Esophagus muscularis mucosa (tissue), 4 donors: ENCODE measurements at regions not wholly inside any gene's neighbourhood (a gene's known extent, or its start where the extent isn't known, plus 50 kb on each side); places are given as distances from the start of the nearest gene placed in this dataset.

ENCODE experiments used
- DNase-seq: peaks from one replicate; pipeline ENCODE4 v3.0.0-alpha.2; 2017; ENCODE audit errors: extremely low spot score
- H3K27ac ChIP-seq, 4 donors: fragments of 200-600 bp; sonication (generic); replicated peaks in 1 of 4; 1 replicate in 3 of 4; 2 replicates in 1 of 4; pipeline ENCODE4 v1.5.1; 2016 to 2019; ENCODE audit warnings: mild to moderate bottlenecking in 1 of 4
- H3K27me3 ChIP-seq, 4 donors: fragments of 200-600 bp; sonication (generic); one replicate each; pipeline versions ENCODE4 v1.5.1 to v1.6.0; 2016 to 2019
- H3K36me3 ChIP-seq, 4 donors: fragments of 200-600 bp; sonication (generic); one replicate each; pipeline ENCODE4 v1.5.1; 2016 to 2019
- H3K4me1 ChIP-seq, 4 donors: fragments of 200-600 bp; sonication (generic); one replicate each; pipeline ENCODE4 v1.5.1; 2016 to 2019
- H3K4me3 ChIP-seq, 4 donors: fragments of 200-600 bp; sonication (generic); 1 replicate in 2 of 4; 2 replicates in 2 of 4; pipeline ENCODE4 v1.5.1; 2016 to 2019; ENCODE audit warnings: mild to moderate bottlenecking in 4 of 4, moderate library complexity in 1 of 4
- H3K9me3 ChIP-seq, 4 donors: fragments of 200-600 bp; sonication (generic); 1 replicate in 3 of 4; 2 replicates in 1 of 4; pipeline ENCODE4 v1.5.1; 2016 to 2019
- CTCF ChIP-seq, 3 experiments: fragments of 200-600 bp in 2 of 3; fragments of 450-650 bp in 1 of 3; sonication (generic) in 2 of 3; IDR thresholded peaks; one replicate each; pipeline ENCODE4 v1.5.1; 2017 to 2019; ENCODE audit warnings: antibody characterized with exemption in 3 of 3, mild to moderate bottlenecking in 2 of 3, moderate library complexity in 1 of 3
- EP300 ChIP-seq: sonication (generic); formaldehyde crosslinking; IDR thresholded peaks from one replicate; pipeline ENCODE4 v1.6.1; 2017; ENCODE audit warnings: antibody characterized with exemption
- POLR2A ChIP-seq: fragments of 450-650 bp; IDR thresholded peaks from one replicate; pipeline ENCODE4 v1.6.1; 2017; ENCODE audit warnings: antibody characterized with exemption, moderate library complexity, mild to moderate bottlenecking, low read depth
- POLR2AphosphoS5 ChIP-seq, 2 donors: sonication (generic); formaldehyde crosslinking; IDR thresholded peaks; one replicate each; pipeline ENCODE4 v1.6.1; 2017; ENCODE audit warnings: antibody characterized with exemption in 2 of 2
- WGBS: methylation state at CpG from one replicate; pipeline ENCODE4 v1.1.5; 2018; 5-methylcytosine and 5-hydroxymethylcytosine counted together
- intact Hi-C: fragments of 100-400 bp; cut with DNase I; formaldehyde crosslinking; loops from one replicate; pipeline ENCODE4 v1.15.1; 2023

- H3K4me3 ChIP-seq = no peak overlapping the region
- H3K9me3 ChIP-seq = peaks cover 0 to 2% (median 0%) of the 10 kb centered on the region in 4 donors
- WGBS = 57% methylated on average over 2 of the region's 2 CpGs
- no peak overlapping the region for H3K27ac ChIP-seq
- no peaks in the 10 kb centered on the region for H3K27me3 ChIP-seq
- TF ChIP-seq CTCF (IDR thresholded peaks at IDR 0.05) (no peak), EP300 (no peak), POLR2AphosphoS5 (IDR thresholded peaks at IDR 0.05) (no peak), POLR2A (no peak)
- H3K4me1 ChIP-seq = no peaks in the 10 kb centered on the region
- no peak for DNase-seq
- intact Hi-C loops = no loop called here
- no peaks in the 10 kb centered on the region for H3K36me3 ChIP-seq
These were observed 641.9 kb upstream of the REG3G start for GRCh38 chr2:78383576-78383975.

- TF ChIP-seq CTCF (IDR thresholded peaks at IDR 0.05) (no peak), EP300 (no peak), POLR2AphosphoS5 (IDR thresholded peaks at IDR 0.05) (no peak), POLR2A (no peak)
- 100% methylated on average over 4 of the region's 6 CpGs for WGBS
- peaks cover 0 to 5% (median 2%) of the 10 kb centered on the region in 4 donors for H3K9me3 ChIP-seq
- H3K36me3 ChIP-seq = no peaks in the 10 kb centered on the region
- H3K4me1 ChIP-seq = no peaks in the 10 kb centered on the region
- H3K4me3 ChIP-seq = no peak overlapping the region
- H3K27ac ChIP-seq = no peak overlapping the region
- H3K27me3 ChIP-seq = no peaks in the 10 kb centered on the region
- no peak for DNase-seq
- intact Hi-C loops = no loop called here
These were observed 628.3 kb upstream of the REG3G start for GRCh38 chr2:78397198-78397597.

GRCh38 chr2:78407960-78408794, 617.3 kb upstream of the REG3G start:
- H3K4me1 ChIP-seq = no peaks in the 10 kb centered on the region
- no peaks in the 10 kb centered on the region for H3K36me3 ChIP-seq
- intact Hi-C loops = no loop called here
- WGBS = 100% methylated on average over 1 of the region's 7 CpGs
- no peak overlapping the region for H3K4me3 ChIP-seq
- no peaks in the 10 kb centered on the region for H3K27me3 ChIP-seq
- no peaks in the 10 kb centered on the region for H3K9me3 ChIP-seq
- no peak for DNase-seq
- no peak overlapping the region for H3K27ac ChIP-seq
- TF ChIP-seq POLR2A = no peak
- TF ChIP-seq EP300 = no peak
- TF ChIP-seq POLR2AphosphoS5 (IDR thresholded peaks at IDR 0.05) = no peak
- TF ChIP-seq CTCF (IDR thresholded peaks at IDR 0.05) = no peak

GRCh38 chr2:78408795-78409118, 616.7 kb upstream of the REG3G start:
- H3K4me1 ChIP-seq = no peaks in the 10 kb centered on the region
- H3K27ac ChIP-seq = no peak overlapping the region
- H3K27me3 ChIP-seq = no peaks in the 10 kb centered on the region
- H3K36me3 ChIP-seq = no peaks in the 10 kb centered on the region
- H3K4me3 ChIP-seq = no peak overlapping the region
- TF ChIP-seq POLR2AphosphoS5 (IDR thresholded peaks at IDR 0.05) = no peak
- no peak for TF ChIP-seq CTCF (IDR thresholded peaks at IDR 0.05)
- DNase-seq = no peak
- no peaks in the 10 kb centered on the region for H3K9me3 ChIP-seq
- intact Hi-C loops = no loop called here
- WGBS = no CpG with 5 or more reads among the region's 2 CpGs

GRCh38 chr2:78411303-78411702, 614.2 kb upstream of the REG3G start:
- Histone ChIP-seq H3K9me3 (no peaks in the 10 kb centered on the region), H3K4me3 (no peak overlapping the region), H3K27me3 (no peaks in the 10 kb centered on the region), H3K36me3 (no peaks in the 10 kb centered on the region), H3K27ac (no peak overlapping the region), H3K4me1 (no peaks in the 10 kb centered on the region)
- no peak for TF ChIP-seq CTCF (IDR thresholded peaks at IDR 0.05)
- no peak for TF ChIP-seq POLR2A
- no peak for TF ChIP-seq POLR2AphosphoS5 (IDR thresholded peaks at IDR 0.05)
- no peak for TF ChIP-seq EP300
- DNase-seq = no peak
- intact Hi-C loops = no loop called here
